AG10803 (cell line): ENCODE measurements at regions not wholly inside any gene's neighbourhood (a gene's known extent, or its start where the extent isn't known, plus 50 kb on each side); places are given as distances from the start of the nearest gene placed in this dataset.

Experiments used
- DNase-seq: peaks from one replicate; pipeline ENCODE4 v3.0.0; 2010; ENCODE audit warnings: low read depth
- H3K4me3 ChIP-seq: 2 replicates; pipeline ENCODE4 v1.5.1; 2011; ENCODE audit warnings: mild to moderate bottlenecking, low read length, control low read depth
- TF ChIP-seq, protein P1 (sequence below): conservative IDR thresholded peaks from 2 replicates; pipeline ENCODE4 v1.5.1; 2011; ENCODE audit warnings: mild to moderate bottlenecking, low read length, control low read depth, inconsistent platforms

DNA sequence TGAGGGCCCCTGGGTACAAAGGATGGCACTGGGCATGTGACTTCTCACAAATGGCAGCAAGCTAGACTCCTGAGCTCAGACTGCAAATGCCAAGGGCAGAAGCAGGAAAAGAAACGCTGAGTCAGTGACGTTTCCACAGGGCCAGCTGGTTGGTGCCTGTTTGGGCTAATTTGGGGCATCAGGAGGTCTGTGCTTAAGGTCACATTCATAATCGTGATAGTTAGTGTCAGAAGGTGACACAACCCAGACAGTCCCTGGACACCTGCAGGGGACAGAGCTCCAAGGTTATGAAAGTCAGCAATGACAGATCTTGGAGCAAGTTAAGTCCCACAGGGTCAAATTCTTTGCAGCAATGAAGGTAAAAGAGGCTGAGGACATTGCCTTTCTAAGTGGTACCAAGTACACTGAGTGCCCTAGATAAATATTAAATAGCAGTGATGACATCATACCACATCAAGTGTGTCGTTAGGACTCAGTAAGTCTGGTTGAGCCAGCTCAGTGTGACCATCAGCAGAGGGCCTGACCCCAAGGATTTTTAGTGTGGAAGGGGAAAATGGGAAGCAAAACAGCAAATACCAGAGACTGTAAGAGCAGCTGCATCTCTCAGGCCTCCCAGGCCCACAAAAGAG is 556.9 kb upstream of the CFAP20DC start:
- no peak overlapping the region for H3K4me3 ChIP-seq
- no peak for DNase-seq
- TF ChIP-seq, protein P1, sequence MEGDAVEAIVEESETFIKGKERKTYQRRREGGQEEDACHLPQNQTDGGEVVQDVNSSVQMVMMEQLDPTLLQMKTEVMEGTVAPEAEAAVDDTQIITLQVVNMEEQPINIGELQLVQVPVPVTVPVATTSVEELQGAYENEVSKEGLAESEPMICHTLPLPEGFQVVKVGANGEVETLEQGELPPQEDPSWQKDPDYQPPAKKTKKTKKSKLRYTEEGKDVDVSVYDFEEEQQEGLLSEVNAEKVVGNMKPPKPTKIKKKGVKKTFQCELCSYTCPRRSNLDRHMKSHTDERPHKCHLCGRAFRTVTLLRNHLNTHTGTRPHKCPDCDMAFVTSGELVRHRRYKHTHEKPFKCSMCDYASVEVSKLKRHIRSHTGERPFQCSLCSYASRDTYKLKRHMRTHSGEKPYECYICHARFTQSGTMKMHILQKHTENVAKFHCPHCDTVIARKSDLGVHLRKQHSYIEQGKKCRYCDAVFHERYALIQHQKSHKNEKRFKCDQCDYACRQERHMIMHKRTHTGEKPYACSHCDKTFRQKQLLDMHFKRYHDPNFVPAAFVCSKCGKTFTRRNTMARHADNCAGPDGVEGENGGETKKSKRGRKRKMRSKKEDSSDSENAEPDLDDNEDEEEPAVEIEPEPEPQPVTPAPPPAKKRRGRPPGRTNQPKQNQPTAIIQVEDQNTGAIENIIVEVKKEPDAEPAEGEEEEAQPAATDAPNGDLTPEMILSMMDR, result no peak

DNA sequence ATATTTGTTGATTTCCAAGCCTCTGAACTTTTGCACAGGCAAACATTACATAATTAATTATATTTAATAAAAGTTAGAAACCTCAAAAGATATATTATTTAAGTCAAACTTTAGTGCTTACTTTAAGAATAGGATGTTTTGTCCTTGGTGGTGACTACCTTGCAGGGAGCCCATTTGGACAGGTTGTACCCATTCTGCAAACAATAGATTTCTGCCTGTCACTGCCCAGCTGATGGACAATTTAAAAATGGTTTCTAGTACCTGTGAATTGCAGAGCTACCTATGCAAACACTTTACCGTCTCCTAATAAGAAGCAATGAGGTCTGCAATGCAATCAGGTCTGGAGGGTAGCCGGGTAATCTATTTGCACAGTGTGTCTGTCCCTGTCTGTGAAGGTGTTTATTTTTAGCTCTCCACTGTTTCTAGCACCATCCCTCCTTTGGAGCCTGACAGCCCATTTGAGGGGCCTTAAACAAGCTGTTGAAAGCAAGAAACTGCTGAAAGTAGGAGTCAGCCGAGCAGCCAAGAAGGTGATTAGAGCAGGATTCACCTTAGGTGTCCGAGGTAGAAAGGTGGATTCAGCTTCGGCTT is 556.2 kb upstream of the CFAP20DC start:
- DNase-seq, result no peak
- H3K4me3 ChIP-seq, result no peak overlapping the region
- TF ChIP-seq, protein P1, result no peak

DNA sequence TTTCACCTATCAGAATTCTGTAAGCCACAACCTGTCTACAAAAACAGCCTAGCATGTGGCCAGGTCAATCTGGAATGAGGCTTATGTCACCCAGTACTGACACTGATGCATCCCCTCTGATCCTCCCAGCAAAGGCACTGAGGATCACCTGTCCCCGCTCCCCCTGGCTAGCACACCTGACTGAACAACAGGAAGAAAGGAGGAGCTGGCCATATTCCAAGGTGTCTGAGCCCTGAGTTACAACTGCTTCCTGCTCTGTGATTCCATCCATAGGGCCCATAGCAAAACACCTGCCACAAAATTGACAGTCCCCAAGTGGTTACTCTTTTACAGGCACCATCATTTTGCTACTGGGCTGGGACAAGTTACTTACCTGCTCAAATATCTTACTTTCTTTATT is 555.5 kb upstream of the CFAP20DC start:
- TF ChIP-seq, protein P1, result no peak
- H3K4me3 ChIP-seq, result no peak overlapping the region
- DNase-seq, result no peak

DNA sequence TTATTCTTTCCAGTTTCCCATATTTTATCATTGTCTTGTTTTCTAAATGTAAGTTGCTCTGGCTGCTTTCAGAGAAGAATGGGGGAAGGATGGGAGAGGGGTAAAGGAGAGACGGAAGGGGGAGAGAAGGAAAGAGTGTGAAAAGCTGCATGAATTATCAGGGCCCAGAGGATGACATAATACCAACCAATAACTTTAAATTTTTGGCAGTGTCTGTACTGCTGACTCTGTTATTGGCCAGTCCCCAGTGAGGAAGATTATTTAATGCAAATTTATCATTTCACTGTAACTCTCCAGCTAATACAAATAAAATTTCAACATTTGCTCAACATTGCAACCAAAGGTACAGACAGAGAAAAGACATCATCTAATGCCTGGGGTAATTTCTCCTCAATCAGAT is 551.7 kb upstream of the CFAP20DC start:
- no peak for DNase-seq
- H3K4me3 ChIP-seq, result no peak overlapping the region
- TF ChIP-seq, protein P1, result no peak

DNA sequence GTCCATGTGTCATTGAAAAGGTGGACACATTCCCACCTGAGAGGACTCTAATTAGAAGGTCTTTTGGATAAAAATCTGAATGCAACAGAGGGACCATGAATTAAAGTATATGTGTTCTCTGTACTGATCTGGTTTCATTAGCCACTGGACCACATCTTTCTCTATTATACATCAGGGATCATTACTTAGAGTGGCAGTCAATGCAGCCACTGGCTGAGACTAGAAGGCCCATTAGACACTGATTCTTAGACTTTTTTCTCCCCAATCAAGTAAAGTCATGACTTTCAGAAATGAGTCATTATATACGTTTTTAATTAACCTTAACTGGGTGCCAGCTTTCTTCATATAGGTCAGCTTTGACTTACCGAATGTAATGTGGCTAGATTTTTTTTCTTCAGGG is 550.8 kb upstream of the CFAP20DC start:
- TF ChIP-seq, protein P1, result no peak
- DNase-seq, result no peak
- no peak overlapping the region for H3K4me3 ChIP-seq

DNA sequence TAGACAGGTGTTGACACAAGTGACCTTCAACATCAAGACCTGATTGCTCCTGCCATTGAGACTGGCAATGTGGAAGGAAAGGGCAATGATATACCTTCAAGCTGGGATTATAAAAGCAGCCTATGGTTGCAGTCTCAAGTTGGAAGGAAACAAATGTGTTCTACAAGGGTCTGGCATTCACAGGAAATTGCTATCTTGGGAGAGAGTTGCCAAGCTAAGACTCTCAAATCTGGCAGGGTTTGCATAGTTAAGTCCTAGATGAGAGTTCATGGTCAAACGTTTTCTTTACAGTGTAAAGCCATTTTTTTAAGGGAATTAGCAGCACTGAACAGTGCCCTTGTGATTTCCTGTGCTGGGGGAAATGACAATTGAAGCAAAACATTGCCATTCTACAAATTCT is 546.9 kb upstream of the CFAP20DC start:
- TF ChIP-seq, protein P1, result no peak
- no peak overlapping the region for H3K4me3 ChIP-seq
- DNase-seq, result no peak

DNA sequence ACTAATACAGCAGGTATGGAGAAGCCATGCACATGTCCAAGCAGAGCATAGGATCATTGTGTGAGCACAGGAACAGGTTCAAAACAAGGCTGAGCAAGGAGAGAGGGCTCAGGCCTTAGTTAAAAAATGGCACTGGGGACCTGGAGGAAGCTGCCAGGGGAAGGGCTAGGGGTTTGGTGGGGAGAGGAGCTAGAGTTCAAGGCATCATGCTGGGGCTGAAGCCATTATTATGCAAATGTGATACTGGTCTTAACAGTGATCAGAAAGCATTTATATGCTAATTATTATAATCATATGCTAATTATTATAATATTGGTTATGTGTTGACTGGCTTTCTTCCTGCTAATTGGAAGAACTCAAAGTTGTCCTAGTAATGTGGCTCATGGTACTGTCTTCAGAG is 546.0 kb upstream of the CFAP20DC start:
- TF ChIP-seq, protein P1, result no peak
- no peak overlapping the region for H3K4me3 ChIP-seq
- DNase-seq, result no peak
